Smooth muscle cell (in vitro differentiated cells): ENCODE measurements at regions not wholly inside any gene's neighbourhood (a gene's known extent, or its start where the extent isn't known, plus 50 kb on each side); places are given as distances from the start of the nearest gene placed in this dataset.

Experiments used
- DNase-seq: peaks from one replicate; lab custom pipeline; 2025; ENCODE audit not compliant: unreplicated experiment; lab: John Stamatoyannopoulos, UW
- H2AFZ ChIP-seq: fragments of 200-600 bp; sonication (generic); 2 replicates; pipeline ENCODE4 v1.6.0; 2016; ENCODE audit warnings: antibody characterized with exemption, low read depth, mild to moderate bottlenecking
- H3F3A ChIP-seq: fragments of 200-600 bp; sonication (generic); 2 replicates; pipeline ENCODE4 v1.6.0; 2017; ENCODE audit warnings: antibody characterized with exemption, low read depth
- H3K27ac ChIP-seq: fragments of 200-600 bp; sonication (generic); 2 replicates; pipeline ENCODE4 v1.5.1; 2016; ENCODE audit warnings: low read depth, mild to moderate bottlenecking
- H3K27me3 ChIP-seq: fragments of 200-600 bp; sonication (generic); 2 replicates; pipeline ENCODE4 v1.6.1; 2016; ENCODE audit warnings: low read depth, mild to moderate bottlenecking
- H3K36me3 ChIP-seq: fragments of 200-600 bp; sonication (generic); 2 replicates; pipeline ENCODE4 v1.5.1; 2016; ENCODE audit warnings: low read depth
- H3K4me1 ChIP-seq: fragments of 200-600 bp; sonication (generic); 2 replicates; pipeline ENCODE4 v1.5.1; 2016; ENCODE audit warnings: low read depth
- H3K4me2 ChIP-seq: fragments of 200-600 bp; sonication (generic); 2 replicates; pipeline ENCODE4 v1.6.0; 2016; ENCODE audit warnings: mild to moderate bottlenecking
- H3K4me3 ChIP-seq: fragments of 200-600 bp; sonication (generic); 2 replicates; pipeline ENCODE4 v1.5.1; 2016; ENCODE audit warnings: mild to moderate bottlenecking
- H3K79me2 ChIP-seq: fragments of 200-600 bp; sonication (generic); 2 replicates; pipeline ENCODE4 v1.6.0; 2016; ENCODE audit warnings: low read depth, mild to moderate bottlenecking
- H3K9ac ChIP-seq: fragments of 200-600 bp; sonication (generic); 2 replicates; pipeline ENCODE4 v1.6.0; 2016; ENCODE audit warnings: low read depth
- H3K9me3 ChIP-seq: fragments of 200-600 bp; sonication (generic); replicated peaks from 2 replicates; pipeline ENCODE4 v1.5.1; 2016; ENCODE audit warnings: low read depth
- H4K20me1 ChIP-seq: fragments of 200-600 bp; sonication (generic); 2 replicates; pipeline ENCODE4 v1.6.0; 2016; ENCODE audit warnings: low read depth
- CTCF ChIP-seq: fragments of 200-600 bp; sonication (generic); IDR thresholded peaks from 2 replicates; pipeline ENCODE4 v1.5.1; 2017; ENCODE audit warnings: borderline replicate concordance, mild to moderate bottlenecking, antibody characterized with exemption; ENCODE audit not compliant: insufficient read depth, poor library complexity, severe bottlenecking
- WGBS: methylation state at CpG from one replicate; pipeline ENCODE4 v1.1.7; 2016; ENCODE audit warnings: low lambda C conversion rate; 5-methylcytosine and 5-hydroxymethylcytosine counted together

- no peaks in the 10 kb centered on the region for H3K9me3 ChIP-seq
- H3K4me3 ChIP-seq, result no peak overlapping the region
- H2AFZ ChIP-seq, result no peak overlapping the region
- H3K36me3 ChIP-seq, result no peaks in the 10 kb centered on the region
- H3K27ac ChIP-seq, result no peak overlapping the region
- DNase-seq, result no peak
- no peaks in the 10 kb centered on the region for H3F3A ChIP-seq
- no peaks in the 10 kb centered on the region for H3K4me1 ChIP-seq
- no peak for TF ChIP-seq CTCF
- WGBS, result 70% methylated on average over 1 of the region's 1 CpG
- peaks cover 10% of the 10 kb centered on the region for H3K27me3 ChIP-seq
- no peaks in the 10 kb centered on the region for H4K20me1 ChIP-seq
- no peak overlapping the region for H3K9ac ChIP-seq
- no peak overlapping the region for H3K4me2 ChIP-seq
- H3K79me2 ChIP-seq, result no peaks in the 10 kb centered on the region
Observed at GRCh38 chr15:91593653-91594052, 259.9 kb upstream of the SLCO3A1 start.

- no peak overlapping the region for H3K4me3 ChIP-seq
- no peak for TF ChIP-seq CTCF
- H3F3A ChIP-seq, result no peaks in the 10 kb centered on the region
- no peaks in the 10 kb centered on the region for H3K4me1 ChIP-seq
- H4K20me1 ChIP-seq, result no peaks in the 10 kb centered on the region
- 66% methylated on average over 3 of the region's 3 CpGs for WGBS
- H3K4me2 ChIP-seq, result no peak overlapping the region
- no peak overlapping the region for H3K9ac ChIP-seq
- H3K79me2 ChIP-seq, result no peaks in the 10 kb centered on the region
- H3K9me3 ChIP-seq, result no peaks in the 10 kb centered on the region
- H2AFZ ChIP-seq, result no peak overlapping the region
- no peaks in the 10 kb centered on the region for H3K36me3 ChIP-seq
- DNase-seq, result no peak
- H3K27me3 ChIP-seq, result peaks cover 16% of the 10 kb centered on the region
- no peak overlapping the region for H3K27ac ChIP-seq
Observed at GRCh38 chr15:91599261-91599660, 254.2 kb upstream of the SLCO3A1 start.

GRCh38 chr15:91603384-91604080, 250.0 kb upstream of the SLCO3A1 start:
- no peak overlapping the region for H3K4me2 ChIP-seq
- H3K79me2 ChIP-seq, result no peaks in the 10 kb centered on the region
- no peak overlapping the region for H2AFZ ChIP-seq
- H3K9me3 ChIP-seq, result no peaks in the 10 kb centered on the region
- DNase-seq, result no peak
- H3K27ac ChIP-seq, result no peak overlapping the region
- no peaks in the 10 kb centered on the region for H3F3A ChIP-seq
- H3K4me3 ChIP-seq, result no peak overlapping the region
- H3K36me3 ChIP-seq, result no peaks in the 10 kb centered on the region
- no peaks in the 10 kb centered on the region for H4K20me1 ChIP-seq
- H3K9ac ChIP-seq, result no peak overlapping the region
- H3K4me1 ChIP-seq, result no peaks in the 10 kb centered on the region
- no peak for TF ChIP-seq CTCF
- WGBS, result 79% methylated on average over 4 of the region's 4 CpGs
- H3K27me3 ChIP-seq, result peaks cover 7% of the 10 kb centered on the region

GRCh38 chr15:91604122-91604521, 249.4 kb upstream of the SLCO3A1 start:
- H3K9me3 ChIP-seq, result no peaks in the 10 kb centered on the region
- no peak overlapping the region for H2AFZ ChIP-seq
- H4K20me1 ChIP-seq, result no peaks in the 10 kb centered on the region

More at GRCh38 chr15:91604122-91604521, 249.4 kb upstream of the SLCO3A1 start:
- H3F3A ChIP-seq, result no peaks in the 10 kb centered on the region
- no peak for TF ChIP-seq CTCF
- no peak overlapping the region for H3K27ac ChIP-seq
- no peak for DNase-seq
- no peaks in the 10 kb centered on the region for H3K79me2 ChIP-seq
- 87% methylated on average over 5 of the region's 5 CpGs for WGBS
- no peak overlapping the region for H3K4me2 ChIP-seq
- no peaks in the 10 kb centered on the region for H3K36me3 ChIP-seq
- H3K4me3 ChIP-seq, result no peak overlapping the region
- H3K27me3 ChIP-seq, result peaks cover under 1% of the 10 kb centered on the region
- no peaks in the 10 kb centered on the region for H3K4me1 ChIP-seq
- H3K9ac ChIP-seq, result no peak overlapping the region
